Body of pancreas (tissue), 4 donors: ENCODE measurements at regions not wholly inside any gene's neighbourhood (a gene's known extent, or its start where the extent isn't known, plus 50 kb on each side); places are given as distances from the start of the nearest gene placed in this dataset.

ENCODE experiments used
- ATAC-seq: fragments of 150-250 bp; one replicate; pipeline ENCODE4 v1.9.1; 2016
- DNase-seq, 4 donors: peaks; one replicate each; pipeline ENCODE4 v3.0.0-alpha.2; 2019
- H3K27ac ChIP-seq, 4 donors: fragments of 200-600 bp; sonication (generic); 1 replicate in 3 of 4; 2 replicates in 1 of 4; pipeline versions ENCODE4 v1.5.1 to v1.6.1; 2016 to 2019; ENCODE audit warnings: mild to moderate bottlenecking in 1 of 4, mixed read lengths in 1 of 4, moderate library complexity in 1 of 4
- H3K27me3 ChIP-seq, 2 donors: fragments of 200-600 bp; sonication (generic); one replicate each; pipeline ENCODE4 v1.6.0; 2016; ENCODE audit warnings: mild to moderate bottlenecking in 1 of 2
- H3K36me3 ChIP-seq, 2 donors: fragments of 200-600 bp; sonication (generic); replicated peaks in 1 of 2; 2 replicates each; pipeline ENCODE4 v1.5.1; 2016; ENCODE audit warnings: low read depth in 2 of 2; ENCODE audit not compliant: insufficient read depth in 1 of 2
- H3K4me1 ChIP-seq: fragments of 200-600 bp; sonication (generic); one replicate; pipeline ENCODE4 v1.6.0; 2016
- H3K4me3 ChIP-seq, 2 donors: fragments of 200-600 bp; sonication (generic); 1 replicate in 1 of 2; 2 replicates in 1 of 2; pipeline ENCODE4 v1.5.1; 2016 to 2019
- H3K9me3 ChIP-seq, 3 donors: fragments of 200-600 bp; sonication (generic); 1 replicate in 2 of 3; 2 replicates in 1 of 3; pipeline ENCODE4 v1.5.1; 2016
- CTCF ChIP-seq, 7 experiments: fragments of 450-650 bp in 4 of 7; fragments of 200-600 bp in 3 of 7; sonication (generic) in 3 of 7; IDR thresholded peaks; one replicate each; pipeline ENCODE4 v1.5.1; 2016 to 2019; ENCODE audit warnings: antibody characterized with exemption in 7 of 7
- POLR2A ChIP-seq, 3 donors: fragments of 450-650 bp; IDR thresholded peaks; one replicate each; pipeline ENCODE4 v1.6.1; 2016; ENCODE audit warnings: antibody characterized with exemption in 3 of 3, mild to moderate bottlenecking in 2 of 3
- WGBS, 2 donors: methylation state at CpG; one replicate each; pipeline ENCODE4 v1.1.5; 2017; 5-methylcytosine and 5-hydroxymethylcytosine counted together
- intact Hi-C: fragments of 100-400 bp; cut with DNase I; formaldehyde crosslinking; loops from one replicate; pipeline ENCODE4 v1.15.1; 2023

- 81 to 91% methylated on average over 4 of the region's 4 CpGs for WGBS, 2 donors
- H3K4me3 ChIP-seq, result no peak overlapping the region
- no peak for DNase-seq
- no peaks in the 10 kb centered on the region for H3K4me1 ChIP-seq
- no peaks in the 10 kb centered on the region for H3K27me3 ChIP-seq
- intact Hi-C loops, result no loop called here
- no peaks in the 10 kb centered on the region for H3K36me3 ChIP-seq
- no peak overlapping the region for H3K27ac ChIP-seq
- H3K9me3 ChIP-seq, result no peaks in the 10 kb centered on the region
- no peak for TF ChIP-seq POLR2A (IDR thresholded peaks at IDR 0.05)
- TF ChIP-seq CTCF (IDR thresholded peaks at IDR 0.05), result no peak
- no peak for ATAC-seq
Measured at GRCh38 chr1:213871179-213871578, 116.6 kb upstream of the PROX1 start.

- intact Hi-C loops, result no loop called here
- Histone ChIP-seq H3K4me1 (no peaks in the 10 kb centered on the region), H3K27ac (no peak overlapping the region), H3K36me3 (no peaks in the 10 kb centered on the region), H3K4me3 (no peak overlapping the region), H3K9me3 (no peaks in the 10 kb centered on the region), H3K27me3 (no peaks in the 10 kb centered on the region)
- no peak for DNase-seq
- no peak for TF ChIP-seq CTCF (IDR thresholded peaks at IDR 0.05)
- no peak for TF ChIP-seq POLR2A (IDR thresholded peaks at IDR 0.05)
- 84 to 96% methylated on average over 7 of the region's 7 CpGs for WGBS, 2 donors
- no peak for ATAC-seq
Measured at GRCh38 chr1:213874789-213875188, 113.0 kb upstream of the PROX1 start.

GRCh38 chr1:213876531-213876930 lies 111.2 kb upstream of the PROX1 start:
- DNase-seq (no peak), ATAC-seq (no peak)
- TF ChIP-seq POLR2A (IDR thresholded peaks at IDR 0.05), result no peak
- TF ChIP-seq CTCF (IDR thresholded peaks at IDR 0.05), result no peak
- no peak overlapping the region for H3K4me3 ChIP-seq
- no peak overlapping the region for H3K27ac ChIP-seq
- H3K27me3 ChIP-seq, result no peaks in the 10 kb centered on the region
- intact Hi-C loops, result no loop called here
- no peaks in the 10 kb centered on the region for H3K4me1 ChIP-seq
- no peaks in the 10 kb centered on the region for H3K9me3 ChIP-seq
- H3K36me3 ChIP-seq, result no peaks in the 10 kb centered on the region

- Histone ChIP-seq H3K4me3 (no peak overlapping the region), H3K27ac (no peak overlapping the region), H3K4me1 (no peaks in the 10 kb centered on the region), H3K36me3 (no peaks in the 10 kb centered on the region), H3K27me3 (no peaks in the 10 kb centered on the region), H3K9me3 (no peaks in the 10 kb centered on the region)
- DNase-seq (no peak), ATAC-seq (no peak)
- intact Hi-C loops, result no loop called here
- TF ChIP-seq CTCF (IDR thresholded peaks at IDR 0.05) (no peak), POLR2A (IDR thresholded peaks at IDR 0.05) (no peak)
- WGBS, 2 donors, result 85 to 97% methylated on average over 2 of the region's 2 CpGs
Measured at GRCh38 chr1:213883618-213884017, 104.2 kb upstream of the PROX1 start.

GRCh38 chr1:213884402-213884801 lies 103.4 kb upstream of the PROX1 start:
- Histone ChIP-seq H3K9me3 (no peaks in the 10 kb centered on the region), H3K4me1 (no peaks in the 10 kb centered on the region), H3K27ac (no peak overlapping the region), H3K36me3 (no peaks in the 10 kb centered on the region), H3K4me3 (no peak overlapping the region), H3K27me3 (no peaks in the 10 kb centered on the region)
- intact Hi-C loops, result no loop called here
- no peak for DNase-seq
- no peak for ATAC-seq
- TF ChIP-seq POLR2A (IDR thresholded peaks at IDR 0.05), result no peak
- no peak for TF ChIP-seq CTCF (IDR thresholded peaks at IDR 0.05)
- 0% methylated on average over 1 of the region's 1 CpG for WGBS, 2 donors
